ENCODE measurements at regions not wholly inside any gene's neighbourhood (a gene's known extent, or its start where the extent isn't known, plus 50 kb on each side); places are given as distances from the start of the nearest gene placed in this dataset.

- TF ChIP-seq CTCF (IDR thresholded peaks at IDR 0.05) (no peak), POLR2A (IDR thresholded peaks at IDR 0.05) (no peak)
Measured at GRCh38 chr6:155544677-155545076, 89.0 kb upstream of the NOX3 start.
